Esophagus squamous epithelium (tissue), 4 donors: ENCODE measurements at regions not wholly inside any gene's neighbourhood (a gene's known extent, or its start where the extent isn't known, plus 50 kb on each side); places are given as distances from the start of the nearest gene placed in this dataset.

Experiments used
- CTCF ChIP-seq, 6 experiments: fragments of 450-650 bp in 4 of 6; fragments of 200-600 bp in 2 of 6; sonication (generic) in 2 of 6; IDR thresholded peaks; one replicate each; pipeline ENCODE4 v1.5.1; 2016 to 2019; ENCODE audit warnings: antibody characterized with exemption in 6 of 6, mild to moderate bottlenecking in 4 of 6, moderate library complexity in 4 of 6
- POLR2A ChIP-seq, 4 donors: fragments of 450-650 bp; IDR thresholded peaks; one replicate each; pipeline ENCODE4 v1.6.1; 2017; ENCODE audit warnings: antibody characterized with exemption in 4 of 4, mild to moderate bottlenecking in 4 of 4, moderate library complexity in 3 of 4

DNA sequence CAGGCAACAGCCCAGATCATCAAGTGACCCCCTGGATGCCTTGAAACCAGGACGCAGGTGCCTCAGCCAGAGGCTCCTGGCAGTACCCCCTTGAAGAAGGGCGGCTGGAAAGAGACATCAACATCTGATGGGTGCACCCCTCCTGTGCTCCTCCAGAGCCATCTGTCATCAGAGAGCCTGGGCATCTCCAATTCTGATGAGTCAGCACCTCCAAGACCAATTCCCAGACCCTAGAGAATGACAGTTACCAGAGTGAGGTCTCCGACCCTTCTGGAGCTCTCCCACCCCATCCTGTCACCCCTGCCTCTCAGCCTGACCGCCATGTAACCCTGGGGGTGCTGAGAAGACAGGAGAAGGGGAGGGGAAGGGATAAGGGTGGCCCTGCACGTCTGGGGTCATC lies 433.7 kb downstream of the SOX9 start:
- TF ChIP-seq CTCF (IDR thresholded peaks at IDR 0.05) (no peak), POLR2A (IDR thresholded peaks at IDR 0.05) (no peak)
